ENCODE measurements at regions not wholly inside any gene's neighbourhood (a gene's known extent, or its start where the extent isn't known, plus 50 kb on each side); places are given as distances from the start of the nearest gene placed in this dataset.
"Not testable (repeated sequence)": the region's sequence is repeated elsewhere in the genome, so short reads cannot be mapped to it uniquely, and the experiment has no call there.

- DNase-seq (ENCODE audit: low spot score): no peak
Measured at GRCh38 chr14:38404616-38405015, 148.7 kb upstream of the CLEC14A start.

- no peak for DNase-seq (ENCODE audit: low spot score)
Measured at GRCh38 chr14:38404100-38404541, 148.2 kb upstream of the CLEC14A start.

GRCh38 chr14:38400751-38401150 lies 144.9 kb upstream of the CLEC14A start:
- DNase-seq (ENCODE audit: low spot score): no peak

- DNase-seq (ENCODE audit: low spot score): no peak
Measured at GRCh38 chr14:38399652-38400051, 143.8 kb upstream of the CLEC14A start.

- no peak for DNase-seq (ENCODE audit: low spot score)
Measured at GRCh38 chr14:38394767-38395166, 138.9 kb upstream of the CLEC14A start.

GRCh38 chr14:38394064-38394463 lies 138.2 kb upstream of the CLEC14A start:
- DNase-seq (ENCODE audit: low spot score): no peak

GRCh38 chr14:38391334-38391733 lies 135.4 kb upstream of the CLEC14A start:
- no peak for DNase-seq (ENCODE audit: low spot score)

- no peak for DNase-seq (ENCODE audit: low spot score)
Measured at GRCh38 chr14:38389681-38390080, 133.8 kb upstream of the CLEC14A start.

GRCh38 chr14:38387821-38388220 lies 131.9 kb upstream of the CLEC14A start:
- DNase-seq (ENCODE audit: low spot score): no peak

GRCh38 chr14:38385836-38386235 lies 129.9 kb upstream of the CLEC14A start:
- DNase-seq (ENCODE audit: low spot score): no peak

- no peak for DNase-seq (ENCODE audit: low spot score)
Measured at GRCh38 chr14:38385343-38385742, 129.4 kb upstream of the CLEC14A start.

- no peak for DNase-seq (ENCODE audit: low spot score)
Measured at GRCh38 chr14:38384741-38385140, 128.8 kb upstream of the CLEC14A start.

GRCh38 chr14:38367922-38368321 lies 112.0 kb upstream of the CLEC14A start:
- DNase-seq (ENCODE audit: low spot score): no peak

GRCh38 chr14:38366374-38366773 lies 110.5 kb upstream of the CLEC14A start:
- DNase-seq (ENCODE audit: low spot score): no peak

- no peak for DNase-seq (ENCODE audit: low spot score)
Measured at GRCh38 chr14:38363217-38363616, 107.3 kb upstream of the CLEC14A start.

- no peak for DNase-seq (ENCODE audit: low spot score)
Measured at GRCh38 chr14:38357557-38357956, 101.7 kb upstream of the CLEC14A start.

- DNase-seq (ENCODE audit: low spot score): not testable (repeated sequence)
Measured at GRCh38 chr14:38355473-38355872, 99.6 kb upstream of the CLEC14A start.

- no peak for DNase-seq (ENCODE audit: low spot score)
Measured at GRCh38 chr14:38350102-38350501, 94.2 kb upstream of the CLEC14A start.

- DNase-seq (ENCODE audit: low spot score): no peak
Measured at GRCh38 chr14:38342803-38343202, 86.9 kb upstream of the CLEC14A start.

- DNase-seq (ENCODE audit: low spot score): no peak
Measured at GRCh38 chr14:38339696-38340095, 83.8 kb upstream of the CLEC14A start.

- DNase-seq (ENCODE audit: low spot score): no peak
Measured at GRCh38 chr14:38336298-38336697, 80.4 kb upstream of the CLEC14A start.

GRCh38 chr14:38330275-38330674 lies 74.4 kb upstream of the CLEC14A start:
- no peak for DNase-seq (ENCODE audit: low spot score)

- DNase-seq (ENCODE audit: low spot score): no peak
Measured at GRCh38 chr14:38329246-38329645, 73.4 kb upstream of the CLEC14A start.

GRCh38 chr14:38316922-38317321 lies 61.0 kb upstream of the CLEC14A start:
- no peak for DNase-seq (ENCODE audit: low spot score)

- no peak for DNase-seq (ENCODE audit: low spot score)
Measured at GRCh38 chr14:38311655-38312054, 55.8 kb upstream of the CLEC14A start.

Data from CD4-positive, alpha-beta T cell treated with Interleukin-2 at 100 ng/mL for 4 hours (primary cell).